Ishikawa (cell line): ENCODE measurements at regions not wholly inside any gene's neighbourhood (a gene's known extent, or its start where the extent isn't known, plus 50 kb on each side); places are given as distances from the start of the nearest gene placed in this dataset.

Experiments
- CEBPB ChIP-seq: IDR thresholded peaks from 2 replicates; pipeline ENCODE4 v1.6.1; 2012
- CREB1 ChIP-seq: IDR thresholded peaks from 2 replicates; pipeline ENCODE4 v1.6.1; 2012; ENCODE audit warnings: low read depth
- EGR1 ChIP-seq: IDR thresholded peaks from 2 replicates; pipeline ENCODE4 v1.6.1; 2012
- EP300 ChIP-seq: IDR thresholded peaks from 2 replicates; pipeline ENCODE4 v1.6.1; 2012; ENCODE audit warnings: borderline replicate concordance
- MAX ChIP-seq: IDR thresholded peaks from 2 replicates; pipeline ENCODE4 v1.6.1; 2012
- RAD21 ChIP-seq: IDR thresholded peaks from 2 replicates; pipeline ENCODE4 v1.6.1; 2012; ENCODE audit warnings: low read depth
- TAF1 ChIP-seq: IDR thresholded peaks from 2 replicates; pipeline ENCODE4 v1.6.1; 2012; ENCODE audit warnings: low read depth, mild to moderate bottlenecking
- TCF12 ChIP-seq: IDR thresholded peaks from 2 replicates; pipeline ENCODE4 v1.6.1; 2012; ENCODE audit warnings: low read depth
- TEAD4 ChIP-seq: IDR thresholded peaks from 2 replicates; pipeline ENCODE4 v1.6.1; 2012
- TF ChIP-seq, protein P1 (sequence below): IDR thresholded peaks from 2 replicates; pipeline ENCODE4 v1.6.1; 2012; ENCODE audit warnings: low read depth, mild to moderate bottlenecking
- TF ChIP-seq, protein P2 (sequence below): IDR thresholded peaks from 2 replicates; pipeline ENCODE4 v1.6.1; 2012

- no peak for TF ChIP-seq EP300
- TF ChIP-seq TAF1, result no peak
- no peak for TF ChIP-seq TCF12
- no peak for TF ChIP-seq MAX
- no peak for TF ChIP-seq EGR1
- TF ChIP-seq RAD21, result no peak
- TF ChIP-seq CEBPB, result no peak
- TF ChIP-seq, protein P1, sequence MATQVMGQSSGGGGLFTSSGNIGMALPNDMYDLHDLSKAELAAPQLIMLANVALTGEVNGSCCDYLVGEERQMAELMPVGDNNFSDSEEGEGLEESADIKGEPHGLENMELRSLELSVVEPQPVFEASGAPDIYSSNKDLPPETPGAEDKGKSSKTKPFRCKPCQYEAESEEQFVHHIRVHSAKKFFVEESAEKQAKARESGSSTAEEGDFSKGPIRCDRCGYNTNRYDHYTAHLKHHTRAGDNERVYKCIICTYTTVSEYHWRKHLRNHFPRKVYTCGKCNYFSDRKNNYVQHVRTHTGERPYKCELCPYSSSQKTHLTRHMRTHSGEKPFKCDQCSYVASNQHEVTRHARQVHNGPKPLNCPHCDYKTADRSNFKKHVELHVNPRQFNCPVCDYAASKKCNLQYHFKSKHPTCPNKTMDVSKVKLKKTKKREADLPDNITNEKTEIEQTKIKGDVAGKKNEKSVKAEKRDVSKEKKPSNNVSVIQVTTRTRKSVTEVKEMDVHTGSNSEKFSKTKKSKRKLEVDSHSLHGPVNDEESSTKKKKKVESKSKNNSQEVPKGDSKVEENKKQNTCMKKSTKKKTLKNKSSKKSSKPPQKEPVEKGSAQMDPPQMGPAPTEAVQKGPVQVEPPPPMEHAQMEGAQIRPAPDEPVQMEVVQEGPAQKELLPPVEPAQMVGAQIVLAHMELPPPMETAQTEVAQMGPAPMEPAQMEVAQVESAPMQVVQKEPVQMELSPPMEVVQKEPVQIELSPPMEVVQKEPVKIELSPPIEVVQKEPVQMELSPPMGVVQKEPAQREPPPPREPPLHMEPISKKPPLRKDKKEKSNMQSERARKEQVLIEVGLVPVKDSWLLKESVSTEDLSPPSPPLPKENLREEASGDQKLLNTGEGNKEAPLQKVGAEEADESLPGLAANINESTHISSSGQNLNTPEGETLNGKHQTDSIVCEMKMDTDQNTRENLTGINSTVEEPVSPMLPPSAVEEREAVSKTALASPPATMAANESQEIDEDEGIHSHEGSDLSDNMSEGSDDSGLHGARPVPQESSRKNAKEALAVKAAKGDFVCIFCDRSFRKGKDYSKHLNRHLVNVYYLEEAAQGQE, result no peak
- no peak for TF ChIP-seq TEAD4
- TF ChIP-seq, protein P2, sequence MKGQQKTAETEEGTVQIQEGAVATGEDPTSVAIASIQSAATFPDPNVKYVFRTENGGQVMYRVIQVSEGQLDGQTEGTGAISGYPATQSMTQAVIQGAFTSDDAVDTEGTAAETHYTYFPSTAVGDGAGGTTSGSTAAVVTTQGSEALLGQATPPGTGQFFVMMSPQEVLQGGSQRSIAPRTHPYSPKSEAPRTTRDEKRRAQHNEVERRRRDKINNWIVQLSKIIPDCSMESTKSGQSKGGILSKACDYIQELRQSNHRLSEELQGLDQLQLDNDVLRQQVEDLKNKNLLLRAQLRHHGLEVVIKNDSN, result no peak
- TF ChIP-seq CREB1, result no peak
Observed at GRCh38 chr13:78881054-78881453, 222.1 kb upstream of the OBI1 start.
